Heart left ventricle (tissue), 13 donors: ENCODE measurements at regions not wholly inside any gene's neighbourhood (a gene's known extent, or its start where the extent isn't known, plus 50 kb on each side); places are given as distances from the start of the nearest gene placed in this dataset.

Experiments
- POLR2A ChIP-seq, 2 donors: fragments of 450-650 bp; IDR thresholded peaks; one replicate each; pipeline ENCODE4 v1.6.1; 2017; ENCODE audit warnings: antibody characterized with exemption in 2 of 2, mild to moderate bottlenecking in 2 of 2, moderate library complexity in 2 of 2
- TF ChIP-seq, protein P1 (sequence below), 12 donors: fragments of 200-600 bp; sonication (generic) in 4 of 12; IDR thresholded peaks; one replicate each; pipeline versions ENCODE4 v1.5.0 to v1.8.0; 2018 to 2022; ENCODE audit warnings: antibody characterized with exemption in 12 of 12, mild to moderate bottlenecking in 5 of 12
- donor health status: ischemic (EF 13 %, LVEDD 7.1; RV severe dilation, severe dysfunction).
- donor health status: DM: no; HTN: yes; CAD: no.
- donor health status: DM: no; HTN: no; CAD: no.
- donor health status: ischemic (EF 25% LVEDD 6.9; RV normal size, moderate dysfunction).
- donor health status: ischemic (EF 25% LVEDD 5.7; RV mildly dilated, moderate dysfunction).
- donor health status: ischemic (EF 35%, LVEDD 5.7; RV mildly dilated, moderate dysfunction).
- donor health status: nonischemic (EF 11% LVEDD 7.7; RV severe dilation, severe dysfunction).
- donor health status: DM: yes; HTN: yes; CAD: no.
- donor health status: PGD.
- donor health status: ischemic (EF 29% LVEDD 5.4; RV normal size, mild dysfunction).
- donor health status: nonischemic (EF 23%, LVEDD 6.1; RV moderate dilation, normal function).

DNA sequence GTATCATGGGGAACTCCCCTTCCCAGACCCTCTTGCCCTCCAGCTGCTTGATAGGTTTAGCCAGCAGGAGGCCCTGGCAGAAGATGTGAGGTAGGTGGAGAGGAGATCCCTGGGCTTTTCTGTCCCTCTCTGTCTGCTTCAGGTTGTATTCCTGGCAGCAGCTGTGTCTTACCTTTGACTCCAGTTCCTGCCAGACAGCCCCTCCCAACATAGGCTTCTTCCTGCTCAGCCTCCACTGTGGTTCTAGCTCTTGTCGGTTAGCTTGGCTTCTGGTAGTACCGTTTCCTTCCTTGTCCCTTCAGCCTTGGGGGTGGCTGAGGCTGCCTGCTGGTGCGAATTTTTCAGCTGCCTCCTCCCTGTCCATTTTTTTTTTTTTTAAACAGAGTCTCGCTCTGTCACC lies 215.7 kb upstream of the CRY1 start:
- TF ChIP-seq, protein P1, sequence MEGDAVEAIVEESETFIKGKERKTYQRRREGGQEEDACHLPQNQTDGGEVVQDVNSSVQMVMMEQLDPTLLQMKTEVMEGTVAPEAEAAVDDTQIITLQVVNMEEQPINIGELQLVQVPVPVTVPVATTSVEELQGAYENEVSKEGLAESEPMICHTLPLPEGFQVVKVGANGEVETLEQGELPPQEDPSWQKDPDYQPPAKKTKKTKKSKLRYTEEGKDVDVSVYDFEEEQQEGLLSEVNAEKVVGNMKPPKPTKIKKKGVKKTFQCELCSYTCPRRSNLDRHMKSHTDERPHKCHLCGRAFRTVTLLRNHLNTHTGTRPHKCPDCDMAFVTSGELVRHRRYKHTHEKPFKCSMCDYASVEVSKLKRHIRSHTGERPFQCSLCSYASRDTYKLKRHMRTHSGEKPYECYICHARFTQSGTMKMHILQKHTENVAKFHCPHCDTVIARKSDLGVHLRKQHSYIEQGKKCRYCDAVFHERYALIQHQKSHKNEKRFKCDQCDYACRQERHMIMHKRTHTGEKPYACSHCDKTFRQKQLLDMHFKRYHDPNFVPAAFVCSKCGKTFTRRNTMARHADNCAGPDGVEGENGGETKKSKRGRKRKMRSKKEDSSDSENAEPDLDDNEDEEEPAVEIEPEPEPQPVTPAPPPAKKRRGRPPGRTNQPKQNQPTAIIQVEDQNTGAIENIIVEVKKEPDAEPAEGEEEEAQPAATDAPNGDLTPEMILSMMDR (IDR thresholded peaks at IDR 0.05), result no peak
- TF ChIP-seq POLR2A (IDR thresholded peaks at IDR 0.05), result no peak
